ENCODE measurements at regions not wholly inside any gene's neighbourhood (a gene's known extent, or its start where the extent isn't known, plus 50 kb on each side); places are given as distances from the start of the nearest gene placed in this dataset.

- intact Hi-C loops (cut with micrococcal nuclease), result no loop called here
- H3K27ac Mint-ChIP-seq, result no peak overlapping the region
Observed at GRCh38 chr2:11097038-11097720, 58.1 kb upstream of the SLC66A3 start.

GRCh38 chr2:11097854-11098387 is 57.3 kb upstream of the SLC66A3 start:
- TF ChIP-seq, protein P1, sequence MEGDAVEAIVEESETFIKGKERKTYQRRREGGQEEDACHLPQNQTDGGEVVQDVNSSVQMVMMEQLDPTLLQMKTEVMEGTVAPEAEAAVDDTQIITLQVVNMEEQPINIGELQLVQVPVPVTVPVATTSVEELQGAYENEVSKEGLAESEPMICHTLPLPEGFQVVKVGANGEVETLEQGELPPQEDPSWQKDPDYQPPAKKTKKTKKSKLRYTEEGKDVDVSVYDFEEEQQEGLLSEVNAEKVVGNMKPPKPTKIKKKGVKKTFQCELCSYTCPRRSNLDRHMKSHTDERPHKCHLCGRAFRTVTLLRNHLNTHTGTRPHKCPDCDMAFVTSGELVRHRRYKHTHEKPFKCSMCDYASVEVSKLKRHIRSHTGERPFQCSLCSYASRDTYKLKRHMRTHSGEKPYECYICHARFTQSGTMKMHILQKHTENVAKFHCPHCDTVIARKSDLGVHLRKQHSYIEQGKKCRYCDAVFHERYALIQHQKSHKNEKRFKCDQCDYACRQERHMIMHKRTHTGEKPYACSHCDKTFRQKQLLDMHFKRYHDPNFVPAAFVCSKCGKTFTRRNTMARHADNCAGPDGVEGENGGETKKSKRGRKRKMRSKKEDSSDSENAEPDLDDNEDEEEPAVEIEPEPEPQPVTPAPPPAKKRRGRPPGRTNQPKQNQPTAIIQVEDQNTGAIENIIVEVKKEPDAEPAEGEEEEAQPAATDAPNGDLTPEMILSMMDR (IDR thresholded peaks at IDR 0.05), result no peak
- Mint-ChIP-seq H3K4me3 (no peak overlapping the region), H3K27me3 (peaks cover 1% of the 10 kb centered on the region), H3K4me1 (ENCODE audit: low read depth) (no peaks in the 10 kb centered on the region), H3K36me3 (ENCODE audit: low read depth) (no peaks in the 10 kb centered on the region), H3K27ac (no peak overlapping the region), H3K9me3 (no peaks in the 10 kb centered on the region)
- ATAC-seq (no peak), DNase-seq (no peak)
- ChIA-PET CTCF (no interaction called here), POLR2A (no interaction called here)
- intact Hi-C loops (cut with micrococcal nuclease), result no loop called here

More at GRCh38 chr2:11097038-11097720, 58.1 kb upstream of the SLC66A3 start:
- peaks cover 1% of the 10 kb centered on the region for H3K27me3 Mint-ChIP-seq
- ChIA-PET CTCF (no interaction called here), POLR2A (no interaction called here)
- H3K36me3 Mint-ChIP-seq (ENCODE audit: low read depth), result no peaks in the 10 kb centered on the region
- H3K9me3 Mint-ChIP-seq, result no peaks in the 10 kb centered on the region
- TF ChIP-seq, protein P1 (IDR thresholded peaks at IDR 0.05), result no peak
- DNase-seq, result no peak
- no peak overlapping the region for H3K4me3 Mint-ChIP-seq
- no peak for ATAC-seq
- no peaks in the 10 kb centered on the region for H3K4me1 Mint-ChIP-seq (ENCODE audit: low read depth)

- TF ChIP-seq, protein P1 (IDR thresholded peaks at IDR 0.05), result no peak
- H3K27me3 Mint-ChIP-seq, result peaks cover 1% of the 10 kb centered on the region
- POLR2A ChIA-PET, result no interaction called here
- peaks cover 6% of the 10 kb centered on the region for H3K4me1 Mint-ChIP-seq (ENCODE audit: low read depth)
- intact Hi-C loops (cut with micrococcal nuclease), result no loop called here
- no peaks in the 10 kb centered on the region for H3K9me3 Mint-ChIP-seq
- ATAC-seq (no peak), DNase-seq (no peak)
- no peaks in the 10 kb centered on the region for H3K36me3 Mint-ChIP-seq (ENCODE audit: low read depth)
- no peak overlapping the region for H3K4me3 Mint-ChIP-seq
- CTCF ChIA-PET, result no interaction called here
- no peak overlapping the region for H3K27ac Mint-ChIP-seq
Observed at GRCh38 chr2:11099122-11100065, 55.9 kb upstream of the SLC66A3 start.

GRCh38 chr2:11100130-11100529 is 55.1 kb upstream of the SLC66A3 start:
- Mint-ChIP-seq H3K36me3 (ENCODE audit: low read depth) (no peaks in the 10 kb centered on the region), H3K9me3 (no peaks in the 10 kb centered on the region), H3K4me1 (ENCODE audit: low read depth) (peaks cover 9% of the 10 kb centered on the region), H3K4me3 (no peak overlapping the region), H3K27me3 (peaks cover 1% of the 10 kb centered on the region), H3K27ac (no peak overlapping the region)
- ChIA-PET CTCF (no interaction called here), POLR2A (no interaction called here)
- TF ChIP-seq, protein P1 (IDR thresholded peaks at IDR 0.05), result no peak
- DNase-seq (no peak), ATAC-seq (no peak)
- intact Hi-C loops (cut with micrococcal nuclease), result no loop called here

DNA sequence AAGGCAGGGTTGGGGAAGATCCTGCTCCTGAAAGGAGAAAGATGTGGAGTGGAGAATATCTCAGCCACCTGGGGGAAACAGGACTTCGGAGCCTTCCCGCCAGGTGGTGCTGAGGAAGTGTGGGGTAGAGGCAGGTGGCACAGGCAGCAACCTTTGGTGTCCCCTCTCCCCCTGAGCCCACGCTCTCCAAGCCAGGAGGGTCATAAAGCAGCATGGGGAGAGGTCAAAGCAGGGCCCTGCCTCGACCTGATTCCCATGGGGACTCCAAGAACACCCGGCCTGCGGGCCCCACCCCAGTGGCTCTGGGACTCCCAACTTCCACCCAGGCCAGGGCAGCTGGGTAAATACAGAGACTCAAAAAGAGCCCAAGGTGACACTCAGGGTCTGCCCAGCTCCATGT is 54.3 kb upstream of the SLC66A3 start:
- ChIA-PET CTCF (no interaction called here), POLR2A (no interaction called here)
- H3K9me3 Mint-ChIP-seq, result no peaks in the 10 kb centered on the region
- TF ChIP-seq, protein P1 (IDR thresholded peaks at IDR 0.05), result no peak
- peaks cover 9% of the 10 kb centered on the region for H3K4me1 Mint-ChIP-seq (ENCODE audit: low read depth)
- ATAC-seq (no peak), DNase-seq (no peak)
- H3K4me3 Mint-ChIP-seq, result no peak overlapping the region
- peaks cover 1% of the 10 kb centered on the region for H3K27me3 Mint-ChIP-seq
- intact Hi-C loops (cut with micrococcal nuclease), result no loop called here
- H3K36me3 Mint-ChIP-seq (ENCODE audit: low read depth), result no peaks in the 10 kb centered on the region
- H3K27ac Mint-ChIP-seq, result no peak overlapping the region

Data from activated CD8-positive, alpha-beta T cell treated with anti-CD3 and anti-CD28 coated beads for 36 hours (primary cell).